HL-60 (cell line): ENCODE measurements at regions not wholly inside any gene's neighbourhood (a gene's known extent, or its start where the extent isn't known, plus 50 kb on each side); places are given as distances from the start of the nearest gene placed in this dataset.
"Not testable (repeated sequence)": the region's sequence is repeated elsewhere in the genome, so short reads cannot be mapped to it uniquely, and the experiment has no call there.

ENCODE experiments used
- DNase-seq, 2 experiments: peaks; one replicate each; pipeline ENCODE4 v3.0.0-alpha.2; 2010 to 2020; ENCODE audit warnings: low read depth in 1 of 2, low spot score in 1 of 2
- H3K27ac ChIP-seq: fragments of 250-450 bp; sonication (Bioruptor Pico); replicated peaks from 2 replicates; pipeline ENCODE4 v1.5.1; 2020; ENCODE audit warnings: mild to moderate bottlenecking, moderate library complexity
- H3K27me3 ChIP-seq: fragments of 250-450 bp; sonication (Bioruptor Pico); 2 replicates; pipeline ENCODE4 v1.5.1; 2021; ENCODE audit warnings: mild to moderate bottlenecking, moderate library complexity; ENCODE audit not compliant: insufficient read depth, poor library complexity, severe bottlenecking
- H3K4me3 ChIP-seq: replicated peaks from 2 replicates; pipeline ENCODE4 v1.5.1; 2011; ENCODE audit warnings: mild to moderate bottlenecking, control low read depth, low read length; ENCODE audit not compliant: insufficient read depth
- GABPA ChIP-seq: IDR thresholded peaks from 2 replicates; pipeline ENCODE4 v1.6.1; 2012; ENCODE audit warnings: low read depth
- POLR2AphosphoS5 ChIP-seq: IDR thresholded peaks from 2 replicates; pipeline ENCODE4 v1.6.1; 2012; ENCODE audit warnings: low read depth
- SPI1 ChIP-seq: IDR thresholded peaks from 2 replicates; pipeline ENCODE4 v1.6.1; 2012; ENCODE audit warnings: low read depth, mild to moderate bottlenecking, borderline replicate concordance
- TF ChIP-seq, protein P1 (sequence below): IDR thresholded peaks from 2 replicates; pipeline ENCODE4 v1.6.1; 2012; ENCODE audit warnings: low read depth; ENCODE audit not compliant: insufficient replicate concordance
- TF ChIP-seq, protein P2 (sequence below): IDR thresholded peaks from one replicate; pipeline ENCODE4 v1.5.1; 2011; ENCODE audit warnings: low read length, control low read depth, inconsistent platforms; ENCODE audit not compliant: insufficient read depth

DNA sequence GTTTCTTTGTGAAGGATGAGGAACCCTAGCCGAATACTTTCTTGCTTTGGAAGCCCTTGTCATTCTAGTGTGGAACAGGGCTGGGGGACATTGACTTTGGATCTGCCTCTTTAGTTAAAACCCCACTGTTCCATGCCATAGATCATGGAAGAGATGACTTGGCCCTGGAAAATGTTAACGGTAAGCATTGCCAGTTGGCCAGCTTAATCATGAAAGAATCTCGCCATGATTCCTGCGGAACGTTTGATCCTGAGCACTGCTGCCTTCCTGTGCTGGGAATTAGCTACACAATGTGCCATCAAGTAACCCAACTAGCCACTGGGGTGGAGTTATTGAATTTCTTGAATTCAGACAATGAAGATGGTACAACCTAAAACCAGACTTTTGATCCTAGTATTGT, 177.6 kb upstream of the FZD8 start:
- no peaks in the 10 kb centered on the region for H3K27me3 ChIP-seq
- TF ChIP-seq, protein P1, sequence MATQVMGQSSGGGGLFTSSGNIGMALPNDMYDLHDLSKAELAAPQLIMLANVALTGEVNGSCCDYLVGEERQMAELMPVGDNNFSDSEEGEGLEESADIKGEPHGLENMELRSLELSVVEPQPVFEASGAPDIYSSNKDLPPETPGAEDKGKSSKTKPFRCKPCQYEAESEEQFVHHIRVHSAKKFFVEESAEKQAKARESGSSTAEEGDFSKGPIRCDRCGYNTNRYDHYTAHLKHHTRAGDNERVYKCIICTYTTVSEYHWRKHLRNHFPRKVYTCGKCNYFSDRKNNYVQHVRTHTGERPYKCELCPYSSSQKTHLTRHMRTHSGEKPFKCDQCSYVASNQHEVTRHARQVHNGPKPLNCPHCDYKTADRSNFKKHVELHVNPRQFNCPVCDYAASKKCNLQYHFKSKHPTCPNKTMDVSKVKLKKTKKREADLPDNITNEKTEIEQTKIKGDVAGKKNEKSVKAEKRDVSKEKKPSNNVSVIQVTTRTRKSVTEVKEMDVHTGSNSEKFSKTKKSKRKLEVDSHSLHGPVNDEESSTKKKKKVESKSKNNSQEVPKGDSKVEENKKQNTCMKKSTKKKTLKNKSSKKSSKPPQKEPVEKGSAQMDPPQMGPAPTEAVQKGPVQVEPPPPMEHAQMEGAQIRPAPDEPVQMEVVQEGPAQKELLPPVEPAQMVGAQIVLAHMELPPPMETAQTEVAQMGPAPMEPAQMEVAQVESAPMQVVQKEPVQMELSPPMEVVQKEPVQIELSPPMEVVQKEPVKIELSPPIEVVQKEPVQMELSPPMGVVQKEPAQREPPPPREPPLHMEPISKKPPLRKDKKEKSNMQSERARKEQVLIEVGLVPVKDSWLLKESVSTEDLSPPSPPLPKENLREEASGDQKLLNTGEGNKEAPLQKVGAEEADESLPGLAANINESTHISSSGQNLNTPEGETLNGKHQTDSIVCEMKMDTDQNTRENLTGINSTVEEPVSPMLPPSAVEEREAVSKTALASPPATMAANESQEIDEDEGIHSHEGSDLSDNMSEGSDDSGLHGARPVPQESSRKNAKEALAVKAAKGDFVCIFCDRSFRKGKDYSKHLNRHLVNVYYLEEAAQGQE: no peak
- TF ChIP-seq, protein P2, sequence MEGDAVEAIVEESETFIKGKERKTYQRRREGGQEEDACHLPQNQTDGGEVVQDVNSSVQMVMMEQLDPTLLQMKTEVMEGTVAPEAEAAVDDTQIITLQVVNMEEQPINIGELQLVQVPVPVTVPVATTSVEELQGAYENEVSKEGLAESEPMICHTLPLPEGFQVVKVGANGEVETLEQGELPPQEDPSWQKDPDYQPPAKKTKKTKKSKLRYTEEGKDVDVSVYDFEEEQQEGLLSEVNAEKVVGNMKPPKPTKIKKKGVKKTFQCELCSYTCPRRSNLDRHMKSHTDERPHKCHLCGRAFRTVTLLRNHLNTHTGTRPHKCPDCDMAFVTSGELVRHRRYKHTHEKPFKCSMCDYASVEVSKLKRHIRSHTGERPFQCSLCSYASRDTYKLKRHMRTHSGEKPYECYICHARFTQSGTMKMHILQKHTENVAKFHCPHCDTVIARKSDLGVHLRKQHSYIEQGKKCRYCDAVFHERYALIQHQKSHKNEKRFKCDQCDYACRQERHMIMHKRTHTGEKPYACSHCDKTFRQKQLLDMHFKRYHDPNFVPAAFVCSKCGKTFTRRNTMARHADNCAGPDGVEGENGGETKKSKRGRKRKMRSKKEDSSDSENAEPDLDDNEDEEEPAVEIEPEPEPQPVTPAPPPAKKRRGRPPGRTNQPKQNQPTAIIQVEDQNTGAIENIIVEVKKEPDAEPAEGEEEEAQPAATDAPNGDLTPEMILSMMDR: no peak
- TF ChIP-seq SPI1 (no peak), POLR2AphosphoS5 (no peak)
- no peak for DNase-seq
- H3K4me3 ChIP-seq: no peak overlapping the region
- H3K27ac ChIP-seq: no peak overlapping the region

DNA sequence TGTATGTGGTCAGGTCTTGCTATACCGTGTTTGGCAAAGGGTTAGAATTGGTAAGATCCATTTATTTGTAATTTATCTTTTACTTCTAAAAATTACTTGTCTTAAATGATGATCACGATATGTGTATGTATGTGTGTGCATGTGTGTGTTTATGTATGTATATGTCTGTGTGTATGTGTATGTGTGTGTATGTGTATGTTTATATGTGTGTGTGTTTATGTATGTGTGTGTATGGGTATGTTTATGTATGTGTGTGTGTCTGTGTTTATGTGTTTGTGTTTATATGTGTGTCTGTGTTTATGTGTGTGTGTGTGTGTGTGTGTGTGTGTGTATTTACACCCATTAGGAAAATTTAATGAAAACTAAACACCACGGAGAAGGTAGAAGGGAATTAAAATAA, 176.9 kb upstream of the FZD8 start:
- TF ChIP-seq POLR2AphosphoS5 (no peak), SPI1 (no peak)
- TF ChIP-seq, protein P1: no peak
- TF ChIP-seq, protein P2: no peak
- Histone ChIP-seq H3K4me3 (no peak overlapping the region), H3K27me3 (no peaks in the 10 kb centered on the region), H3K27ac (no peak overlapping the region)
- DNase-seq: no peak

DNA sequence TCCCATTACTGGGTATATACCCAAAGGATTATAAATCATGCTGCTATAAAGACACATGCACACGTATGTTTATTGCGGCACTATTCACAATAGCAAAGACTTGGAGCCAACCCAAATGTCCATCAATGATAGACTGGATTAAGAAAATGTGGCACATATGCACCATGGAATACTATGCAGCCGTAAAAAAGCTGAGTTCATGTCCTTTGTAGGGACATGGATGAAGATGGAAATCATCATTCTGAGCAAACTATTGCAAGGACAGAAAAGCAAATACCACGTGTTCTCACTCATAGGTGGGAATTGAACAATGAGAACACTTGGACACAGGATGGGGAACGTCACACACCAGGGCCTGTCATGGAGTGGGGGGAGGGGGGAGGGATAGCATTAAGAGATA, 175.0 kb upstream of the FZD8 start:
- H3K4me3 ChIP-seq, H3K27me3 ChIP-seq, DNase-seq, H3K27ac ChIP-seq: not testable (repeated sequence)

DNA sequence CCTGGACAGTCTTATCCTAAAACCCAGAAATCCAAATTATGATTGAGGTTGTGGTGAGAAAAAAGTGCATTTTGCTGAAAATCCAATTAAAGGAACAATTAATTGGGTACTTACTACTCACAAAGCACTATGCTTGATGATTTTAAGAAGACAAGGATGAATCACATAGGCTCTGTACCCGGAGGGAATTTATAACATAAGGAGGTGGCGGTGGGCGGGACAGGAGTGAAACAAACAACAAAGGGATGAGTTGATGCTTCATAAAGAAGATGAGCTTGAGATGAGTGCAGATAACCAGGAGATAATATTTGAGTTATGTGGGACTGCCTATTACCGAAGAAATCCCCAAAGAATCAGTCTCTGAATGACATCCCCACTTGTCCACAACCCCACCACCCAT, 171.1 kb upstream of the FZD8 start:
- Histone ChIP-seq H3K4me3 (no peak overlapping the region), H3K27me3 (no peaks in the 10 kb centered on the region), H3K27ac (no peak overlapping the region)
- no peak for DNase-seq
- TF ChIP-seq GABPA (no peak), POLR2AphosphoS5 (no peak), SPI1 (no peak)
- TF ChIP-seq, protein P1: no peak
- TF ChIP-seq, protein P2: no peak
